GM12878 (cell line): ENCODE measurements at regions not wholly inside any gene's neighbourhood (a gene's known extent, or its start where the extent isn't known, plus 50 kb on each side); places are given as distances from the start of the nearest gene placed in this dataset.

Experiments used
- ATAC-seq: fragments of 200-7000 bp; cut with Tn5 transposase; 3 replicates; pipeline ENCODE4 v1.9.1; 2020; ENCODE audit warnings: mild to moderate bottlenecking, moderate library complexity
- BruUV-seq: library from RNA; stranded (reverse); fragments of 400-500 nt; replicated peaks from 2 replicates; lab custom pipeline; 2021; lab: Mats Ljungman, UMichigan
- CTCF ChIA-PET: fragments of 300-600 bp; sonication (Branson Sonifier 250); formaldehyde crosslinking; extraction: SDS; loops from one replicate; lab custom pipeline; 2021; ENCODE audit warnings: inconsistent platforms; lab: Yijun Ruan, JAX
- POLR2A ChIA-PET: fragments of 350-600 bp; formaldehyde crosslinking; extraction: SDS; loops from one replicate; lab custom pipeline; 2021; ENCODE audit warnings: inconsistent platforms; lab: Charles Lee
- RAD21 ChIA-PET: fragments of 300-600 bp; sonication (Branson Sonifier 250); formaldehyde crosslinking; loops from one replicate; lab custom pipeline; 2023; ENCODE audit warnings: antibody characterized with exemption; ENCODE audit not compliant: unreplicated experiment; lab: Charles Lee
- SMC1A ChIA-PET: fragments of 300-600 bp; sonication (Branson Sonifier 250); formaldehyde crosslinking; loops from one replicate; lab custom pipeline; 2023; ENCODE audit not compliant: unreplicated experiment, uncharacterized antibody; lab: Charles Lee
- DNase-seq: peaks from one replicate; pipeline ENCODE4 v3.0.0-alpha.2; 2011; ENCODE audit warnings: low read depth, low spot score
- FAIRE-seq: peaks from 3 replicates; lab custom pipeline; 2011; peaks lifted over from hg19 to GRCh38; lab: Jason Lieb, UNC
- H2AFZ ChIP-seq: 2 replicates; pipeline ENCODE4 v1.6.0; 2011; ENCODE audit warnings: low read depth, low read length, control low read depth; ENCODE audit not compliant: control insufficient read depth
- H3K27ac ChIP-seq: 2 replicates; pipeline ENCODE4 v1.5.1; 2011; ENCODE audit warnings: control low read depth; ENCODE audit not compliant: control insufficient read depth, insufficient read depth
- H3K27me3 ChIP-seq, 2 experiments: replicated peaks in 1 of 2; 2 replicates each; pipeline versions ENCODE4 v1.6.0 to v1.6.1; 2011; ENCODE audit warnings: low read length in 1 of 2; ENCODE audit not compliant: control insufficient read depth in 2 of 2, insufficient read depth in 2 of 2
- H3K36me3 ChIP-seq, 2 experiments: 2 replicates each; pipeline ENCODE4 v1.5.1; 2011; ENCODE audit warnings: low read length in 1 of 2; ENCODE audit not compliant: control insufficient read depth in 2 of 2, insufficient read depth in 2 of 2
- H3K4me1 ChIP-seq: 2 replicates; pipeline ENCODE4 v1.6.1; 2011; ENCODE audit warnings: mild to moderate bottlenecking, low read length, moderate library complexity, mixed read lengths; ENCODE audit not compliant: control insufficient read depth, insufficient read depth
- H3K4me2 ChIP-seq: 2 replicates; pipeline ENCODE4 v1.6.0; 2011; ENCODE audit warnings: control low read depth; ENCODE audit not compliant: control insufficient read depth, insufficient read depth
- H3K4me3 ChIP-seq: fragments of 200-600 bp; sonication (generic); 2 replicates; pipeline ENCODE4 v1.5.1; 2016
- H3K79me2 ChIP-seq: 2 replicates; pipeline ENCODE4 v1.6.0; 2011; ENCODE audit warnings: low read length; ENCODE audit not compliant: control insufficient read depth, insufficient read depth
- H3K9ac ChIP-seq: 2 replicates; pipeline ENCODE4 v1.8.0; 2011; ENCODE audit warnings: low read length, control low read depth, mixed read lengths; ENCODE audit not compliant: control insufficient read depth, insufficient read depth
- H3K9me3 ChIP-seq: replicated peaks from 3 replicates; pipeline ENCODE4 v1.5.1; 2011; ENCODE audit warnings: mild to moderate bottlenecking, low read length; ENCODE audit not compliant: control insufficient read depth, insufficient read depth
- H4K20me1 ChIP-seq: 2 replicates; pipeline ENCODE4 v1.6.0; 2011; ENCODE audit not compliant: control insufficient read depth, insufficient read depth
- CBFB ChIP-seq: IDR thresholded peaks from 2 replicates; pipeline ENCODE4 v1.6.1; 2016; ENCODE audit warnings: antibody characterized with exemption, low read depth
- CBX5 ChIP-seq: sonication (generic); IDR thresholded peaks from 2 replicates; pipeline ENCODE4 v1.6.1; 2016; ENCODE audit warnings: low read depth, moderate library complexity, mild to moderate bottlenecking, inconsistent platforms
- CEBPB ChIP-seq, 2 experiments: fragments of 150-350 bp in 1 of 2; IDR thresholded peaks; 2 replicates each; pipeline ENCODE4 v1.6.1; 2012 to 2014; ENCODE audit warnings: low read depth in 2 of 2, low read length in 2 of 2, borderline replicate concordance in 1 of 2, inconsistent platforms in 1 of 2
- CHD2 ChIP-seq: IDR thresholded peaks from 2 replicates; pipeline ENCODE4 v1.6.1; 2011; ENCODE audit warnings: low read depth, low read length, improper control_type of control experiment, borderline replicate concordance
- ETV6 ChIP-seq, 2 experiments: fragments of 450-650 bp in 1 of 2; IDR thresholded peaks in 1 of 2; conservative IDR thresholded peaks in 1 of 2; 2 replicates each; pipeline ENCODE4 v1.6.1; 2014; ENCODE audit warnings: antibody characterized with exemption in 1 of 2, borderline replicate concordance in 1 of 2, low read depth in 1 of 2, mild to moderate bottlenecking in 1 of 2, moderate library complexity in 1 of 2
- IRF4 ChIP-seq: IDR thresholded peaks from 2 replicates; pipeline ENCODE4 v1.6.1; 2011; ENCODE audit warnings: low read depth, low read length
- MTA3 ChIP-seq: IDR thresholded peaks from 2 replicates; pipeline ENCODE4 v1.6.1; 2012; ENCODE audit warnings: low read length, inconsistent platforms, borderline replicate concordance
- NR2C2 ChIP-seq: IDR thresholded peaks from 2 replicates; pipeline ENCODE4 v1.6.1; 2011; ENCODE audit warnings: borderline replicate concordance, low read depth; ENCODE audit not compliant: control insufficient read depth, insufficient read length
- PBX3 ChIP-seq: IDR thresholded peaks from 2 replicates; pipeline ENCODE4 v1.6.1; 2011; ENCODE audit warnings: mild to moderate bottlenecking, low read depth, low read length, moderate library complexity; ENCODE audit not compliant: insufficient replicate concordance
- PML ChIP-seq: IDR thresholded peaks from 2 replicates; pipeline ENCODE4 v1.6.1; 2012; ENCODE audit warnings: low read length, inconsistent platforms
- POLR2AphosphoS5 ChIP-seq: IDR thresholded peaks from 2 replicates; pipeline ENCODE4 v1.6.1; 2011; ENCODE audit warnings: mild to moderate bottlenecking, low read length, inconsistent platforms
- RELA ChIP-seq: fragments of 450-650 bp; IDR thresholded peaks from 2 replicates; pipeline ENCODE4 v1.8.0; 2014; ENCODE audit warnings: borderline replicate concordance; ENCODE audit not compliant: partially characterized antibody
- SMAD1 ChIP-seq: fragments of 450-650 bp; IDR thresholded peaks from 2 replicates; pipeline ENCODE4 v1.6.1; 2018; ENCODE audit warnings: mild to moderate bottlenecking, low read depth; ENCODE audit not compliant: partially characterized antibody
- SMARCA5 ChIP-seq: fragments of 450-650 bp; IDR thresholded peaks from 2 replicates; pipeline ENCODE4 v1.6.1; 2017; ENCODE audit warnings: mild to moderate bottlenecking
- STAT1 ChIP-seq: fragments of 450-650 bp; conservative IDR thresholded peaks from 2 replicates; pipeline ENCODE4 v1.6.1; 2014; ENCODE audit warnings: antibody characterized with exemption, mild to moderate bottlenecking
- TCF7 ChIP-seq: IDR thresholded peaks from 2 replicates; pipeline ENCODE4 v1.6.1; 2014; ENCODE audit warnings: antibody characterized with exemption, borderline replicate concordance
- WGBS: methylation state at CpG from one replicate; pipeline ENCODE4 v1.1.6; 2016; ENCODE audit warnings: low lambda C conversion rate; ENCODE audit not compliant: insufficient replicate concordance, insufficient coverage; ENCODE audit errors: missing lambda C conversion rate; 5-methylcytosine and 5-hydroxymethylcytosine counted together
- in situ Hi-C: fragments of 300-500 bp; cut with MboI; formaldehyde crosslinking; loops from 9 replicates; pipeline ENCODE4 v1.14.3; 2018; ENCODE audit warnings: mixed read lengths
- intact Hi-C: fragments of 100-400 bp; cut with micrococcal nuclease; formaldehyde crosslinking; loops from one replicate; pipeline ENCODE4 v1.14.2; 2022; ENCODE audit not compliant: unreplicated experiment
- TF ChIP-seq, protein P1 (sequence below): fragments of 450-650 bp; IDR thresholded peaks from 2 replicates; pipeline ENCODE4 v1.6.1; 2014; ENCODE audit warnings: mild to moderate bottlenecking

DNA sequence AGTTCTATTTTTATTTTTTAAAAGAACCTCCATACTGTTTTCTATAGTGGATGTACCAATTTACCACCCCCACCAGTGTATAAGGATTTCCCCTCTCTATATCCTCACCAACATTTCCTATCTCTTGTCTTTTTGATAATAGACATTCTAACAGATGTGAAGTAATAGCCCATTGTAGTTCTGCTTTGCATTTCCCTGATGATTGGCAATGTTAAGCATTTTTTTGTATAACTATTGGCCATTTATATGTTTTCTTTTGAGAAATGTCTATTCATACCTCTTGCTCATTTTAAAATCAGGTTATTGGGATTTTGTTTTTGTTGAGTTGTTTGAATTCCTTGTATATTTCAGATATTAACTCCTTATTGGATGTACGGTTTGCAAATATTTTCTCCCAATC lies 251.1 kb upstream of the HTR2C start:
- Histone ChIP-seq H3K27ac (no peak overlapping the region), H3K9me3 (no peaks in the 10 kb centered on the region; the same call in 2 of the 3 replicates), H2AFZ (no peak overlapping the region), H3K27me3 (no peaks in the 10 kb centered on the region), H3K4me3 (no peak overlapping the region), H4K20me1 (no peaks in the 10 kb centered on the region), H3K36me3 (no peaks in the 10 kb centered on the region), H3K79me2 (no peaks in the 10 kb centered on the region), H3K4me2 (no peak overlapping the region), H3K4me1 (no peaks in the 10 kb centered on the region), H3K9ac (no peak overlapping the region)
- TF ChIP-seq TCF7 (no peak), SMAD1 (no peak), IRF4 (no peak), MTA3 (no peak), CHD2 (no peak), RELA (no peak), PBX3 (no peak), SMARCA5 (no peak), CBFB (no peak), CBX5 (no peak), NR2C2 (no peak), PML (no peak), CEBPB (IDR thresholded peaks at IDR 0.05; ENCODE audit: borderline replicate concordance in 1 of 2, low read depth in 2 of 2, low read length in 2 of 2) (no peak), STAT1 (no peak), POLR2AphosphoS5 (no peak), ETV6 (conservative IDR thresholded peaks at IDR 0.05 in 1 of 2, IDR thresholded peaks at IDR 0.05 in 1 of 2; ENCODE audit: borderline replicate concordance in 1 of 2, low read depth in 1 of 2) (no peak)
- TF ChIP-seq, protein P1, sequence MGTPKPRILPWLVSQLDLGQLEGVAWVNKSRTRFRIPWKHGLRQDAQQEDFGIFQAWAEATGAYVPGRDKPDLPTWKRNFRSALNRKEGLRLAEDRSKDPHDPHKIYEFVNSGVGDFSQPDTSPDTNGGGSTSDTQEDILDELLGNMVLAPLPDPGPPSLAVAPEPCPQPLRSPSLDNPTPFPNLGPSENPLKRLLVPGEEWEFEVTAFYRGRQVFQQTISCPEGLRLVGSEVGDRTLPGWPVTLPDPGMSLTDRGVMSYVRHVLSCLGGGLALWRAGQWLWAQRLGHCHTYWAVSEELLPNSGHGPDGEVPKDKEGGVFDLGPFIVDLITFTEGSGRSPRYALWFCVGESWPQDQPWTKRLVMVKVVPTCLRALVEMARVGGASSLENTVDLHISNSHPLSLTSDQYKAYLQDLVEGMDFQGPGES: no peak
- ATAC-seq: no peak
- intact Hi-C loops (no loop called here), in situ Hi-C loops (no loop called here)
- 0% methylated on average over 1 of the region's 1 CpG for WGBS
- FAIRE-seq: no peak
- ChIA-PET SMC1A (no interaction called here), CTCF (no interaction called here), RAD21 (no interaction called here), POLR2A (no interaction called here)
- BruUV-seq: no TSS peak
- DNase-seq: no peak
